NT2/D1 (cell line): ENCODE measurements at regions not wholly inside any gene's neighbourhood (a gene's known extent, or its start where the extent isn't known, plus 50 kb on each side); places are given as distances from the start of the nearest gene placed in this dataset.

Experiments used
- SUZ12 ChIP-seq: IDR thresholded peaks from 2 replicates; pipeline ENCODE4 v1.6.1; 2011; ENCODE audit not compliant: insufficient read length, insufficient read depth; ENCODE audit errors: extremely low read depth
- YY1 ChIP-seq: IDR thresholded peaks from 2 replicates; pipeline ENCODE4 v1.6.1; 2011; ENCODE audit not compliant: insufficient read length, insufficient read depth
- ZNF274 ChIP-seq: IDR thresholded peaks from 2 replicates; pipeline ENCODE4 v1.6.1; 2011; ENCODE audit warnings: mild to moderate bottlenecking, low read depth, low read length

DNA sequence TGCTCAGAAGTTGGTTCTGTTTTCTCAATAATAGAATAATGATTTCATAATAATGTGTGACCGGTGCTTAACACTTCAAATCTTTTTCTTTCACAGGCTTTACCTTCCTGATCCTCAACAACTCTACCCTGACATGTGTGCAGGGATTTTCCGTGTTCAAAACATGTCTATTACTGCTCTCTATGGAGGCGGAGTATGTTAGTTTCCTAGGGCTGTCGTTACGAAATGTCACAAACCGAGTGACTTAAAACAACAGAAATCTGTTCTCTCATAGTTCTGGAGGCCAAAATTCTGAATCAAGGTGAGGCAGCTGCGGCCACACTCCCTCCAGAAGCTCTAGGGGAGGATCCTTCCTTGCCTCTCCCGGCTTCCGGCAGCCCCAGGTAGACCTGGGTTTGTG, 186.2 kb upstream of the VASH1 start:
- no peak for TF ChIP-seq SUZ12
- no peak for TF ChIP-seq YY1
- TF ChIP-seq ZNF274, result no peak
